H1 (cell line): ENCODE measurements at regions not wholly inside any gene's neighbourhood (a gene's known extent, or its start where the extent isn't known, plus 50 kb on each side); places are given as distances from the start of the nearest gene placed in this dataset.
A peak's percentile ranks its signal among the peaks of the same experiment; 100 is the strongest.

Source experiments
- CTCF ChIA-PET: fragments of 300-600 bp; sonication (Branson Sonifier 250); formaldehyde crosslinking; loops from one replicate; lab custom pipeline; 2021; ENCODE audit not compliant: partially characterized antibody; lab: Charles Lee
- POLR2A ChIA-PET: fragments of 300-600 bp; sonication (Branson Sonifier 250); formaldehyde crosslinking; loops from one replicate; lab custom pipeline; 2021; ENCODE audit warnings: inconsistent platforms; ENCODE audit not compliant: partially characterized antibody; lab: Charles Lee
- DNase-seq, 2 experiments: peaks; one replicate each; pipeline versions ENCODE4 v3.0.0 to v3.0.0-alpha.2; 2010 to 2022; ENCODE audit warnings: low spot score in 2 of 2, low read depth in 1 of 2, mixed read lengths in 1 of 2
- FAIRE-seq: peaks from 2 replicates; lab custom pipeline; 2011; peaks lifted over from hg19 to GRCh38; lab: Jason Lieb, UNC
- H2AFZ ChIP-seq: 2 replicates; pipeline ENCODE4 v1.8.1; 2012; ENCODE audit warnings: low read length, inconsistent platforms
- H2AK5ac ChIP-seq: 2 replicates; pipeline ENCODE4 v1.6.1; 2013; ENCODE audit warnings: low read depth, low read length
- H2BK120ac ChIP-seq: replicated peaks from 2 replicates; pipeline ENCODE3; 2013; ENCODE audit warnings: low read depth, low read length, inconsistent platforms
- H2BK12ac ChIP-seq: 2 replicates; pipeline ENCODE4 v1.6.1; 2013; ENCODE audit warnings: low read depth, low read length
- H2BK15ac ChIP-seq: 2 replicates; pipeline ENCODE4 v1.6.1; 2013; ENCODE audit warnings: low read length
- H2BK20ac ChIP-seq: 2 replicates; pipeline ENCODE4 v1.6.1; 2013; ENCODE audit warnings: low read length
- H2BK5ac ChIP-seq: 2 replicates; pipeline ENCODE4 v1.6.1; 2013; ENCODE audit warnings: low read depth, low read length
- H3K14ac ChIP-seq: 2 replicates; pipeline ENCODE4 v1.6.1; 2013; ENCODE audit warnings: inconsistent platforms; ENCODE audit not compliant: insufficient read length
- H3K18ac ChIP-seq: 2 replicates; pipeline ENCODE4 v1.6.1; 2013; ENCODE audit warnings: low read length; ENCODE audit errors: extremely low read depth
- H3K23ac ChIP-seq: 2 replicates; pipeline ENCODE4 v1.6.1; 2013; ENCODE audit warnings: inconsistent platforms; ENCODE audit not compliant: insufficient read length
- H3K23me2 ChIP-seq: 2 replicates; pipeline ENCODE4 v1.6.1; 2013; ENCODE audit warnings: low read depth, low read length
- H3K27ac ChIP-seq: 2 replicates; pipeline ENCODE4 v1.6.1; 2011; ENCODE audit warnings: low read depth, low read length, inconsistent platforms
- H3K27me3 ChIP-seq, 4 experiments: replicated peaks in 1 of 4; 1 replicate in 1 of 4; 2 replicates in 3 of 4; pipeline versions ENCODE4 v1.6.1 to v1.8.1; 2011 to 2013; ENCODE audit warnings: low read length in 3 of 4, mild to moderate bottlenecking in 3 of 4, inconsistent platforms in 2 of 4, mixed read lengths in 2 of 4, moderate library complexity in 1 of 4; ENCODE audit not compliant: control insufficient read depth in 3 of 4, insufficient read depth in 3 of 4; ENCODE audit errors: extremely low read depth in 1 of 4
- H3K36me3 ChIP-seq, 4 experiments: 2 replicates each; pipeline versions ENCODE4 v1.6.1 to v1.8.1; 2011 to 2013; ENCODE audit warnings: mild to moderate bottlenecking in 4 of 4, low read length in 3 of 4, moderate library complexity in 2 of 4, control low read depth in 1 of 4, inconsistent platforms in 1 of 4; ENCODE audit not compliant: insufficient read depth in 4 of 4, control insufficient read depth in 2 of 4
- H3K4ac ChIP-seq: replicated peaks from 2 replicates; pipeline ENCODE3; 2013; ENCODE audit warnings: low read length, low read depth, mixed read lengths, inconsistent platforms; ENCODE audit not compliant: insufficient read length
- H3K4me1 ChIP-seq, 4 experiments: replicated peaks in 1 of 4; 1 replicate in 1 of 4; 2 replicates in 3 of 4; pipeline versions ENCODE4 v1.6.1 to v1.8.1; 2011 to 2013; ENCODE audit warnings: low read length in 3 of 4, inconsistent platforms in 2 of 4, mixed read lengths in 1 of 4; ENCODE audit not compliant: insufficient read depth in 4 of 4, control insufficient read depth in 3 of 4
- H3K4me2 ChIP-seq, 2 experiments: 2 replicates each; pipeline versions ENCODE4 v1.6.1 to v1.8.1; 2011 to 2013; ENCODE audit warnings: low read depth in 2 of 2, low read length in 2 of 2, control low read depth in 1 of 2, inconsistent platforms in 1 of 2, mild to moderate bottlenecking in 1 of 2; ENCODE audit not compliant: insufficient read depth in 1 of 2
- H3K4me3 ChIP-seq, 4 experiments: fragments of 200-600, 300-600 bp in 1 of 4; sonication (generic), shearing (Covaris generic), sonication (Bioruptor Twin) in 1 of 4; 2 replicates each; pipeline versions ENCODE4 v1.5.1 to v1.8.1; 2011 to 2016; ENCODE audit warnings: low read length in 4 of 4, low read depth in 3 of 4, control low read depth in 2 of 4, inconsistent platforms in 2 of 4, mild to moderate bottlenecking in 2 of 4, mixed read lengths in 1 of 4, moderate library complexity in 1 of 4; ENCODE audit not compliant: insufficient read depth in 2 of 4; ENCODE audit errors: extremely low read depth in 1 of 4
- H3K56ac ChIP-seq: replicated peaks from 2 replicates; pipeline ENCODE3; 2013; ENCODE audit warnings: low read depth, mild to moderate bottlenecking, mixed read lengths, low read length, inconsistent platforms; ENCODE audit not compliant: insufficient read length
- H3K79me1 ChIP-seq: 2 replicates; pipeline ENCODE4 v1.6.1; 2013; ENCODE audit warnings: low read depth, low read length, control low read depth
- H3K79me2 ChIP-seq, 2 experiments: 2 replicates each; pipeline versions ENCODE4 v1.6.1 to v1.8.1; 2012 to 2013; ENCODE audit warnings: low read length in 2 of 2, mild to moderate bottlenecking in 2 of 2, inconsistent platforms in 1 of 2; ENCODE audit not compliant: insufficient read depth in 2 of 2, control insufficient read depth in 1 of 2
- H3K9ac ChIP-seq, 4 experiments: replicated peaks in 1 of 4; 1 replicate in 1 of 4; 2 replicates in 3 of 4; pipeline versions ENCODE4 v1.6.1 to v1.8.1; 2011 to 2013; ENCODE audit warnings: low read depth in 3 of 4, low read length in 3 of 4, control low read depth in 2 of 4, mild to moderate bottlenecking in 2 of 4, moderate library complexity in 2 of 4, inconsistent platforms in 1 of 4; ENCODE audit errors: extremely low read depth in 1 of 4
- H3K9me3 ChIP-seq, 2 experiments: 2 replicates each; pipeline versions ENCODE4 v1.6.1 to v1.8.1; 2012 to 2013; ENCODE audit warnings: mild to moderate bottlenecking in 2 of 2, moderate library complexity in 2 of 2, control low read depth in 1 of 2, inconsistent platforms in 1 of 2, low read depth in 1 of 2, low read length in 1 of 2, mixed read lengths in 1 of 2; ENCODE audit not compliant: insufficient read depth in 2 of 2
- H4K20me1 ChIP-seq, 2 experiments: replicated peaks in 1 of 2; 2 replicates each; pipeline versions ENCODE3 to v1.8.1; 2011 to 2013; ENCODE audit warnings: inconsistent platforms in 2 of 2, low read length in 2 of 2, mild to moderate bottlenecking in 1 of 2; ENCODE audit not compliant: insufficient read depth in 2 of 2, control insufficient read depth in 1 of 2
- H4K5ac ChIP-seq: 2 replicates; pipeline ENCODE4 v1.6.1; 2013; ENCODE audit warnings: low read length, low read depth, mixed read lengths, inconsistent platforms; ENCODE audit not compliant: insufficient read length
- H4K8ac ChIP-seq: 2 replicates; pipeline ENCODE4 v1.8.0; 2013; ENCODE audit warnings: mild to moderate bottlenecking, moderate library complexity, low read length, inconsistent platforms; ENCODE audit not compliant: insufficient read depth; ENCODE audit errors: extremely low read depth
- H4K91ac ChIP-seq: replicated peaks from 2 replicates; pipeline ENCODE3; 2013; ENCODE audit warnings: low read length, mixed read lengths, inconsistent platforms; ENCODE audit not compliant: insufficient read length
- BCL11A ChIP-seq, 2 experiments: IDR thresholded peaks; one replicate each; pipeline ENCODE4 v1.6.1; 2011; ENCODE audit warnings: low read depth in 2 of 2, low read length in 2 of 2, mild to moderate bottlenecking in 2 of 2
- CBX5 ChIP-seq: fragments of 300-800, 300-1000 bp; sonication (generic); IDR thresholded peaks from 2 replicates; pipeline ENCODE4 v1.7.1; 2016; ENCODE audit warnings: antibody characterized with exemption, low read length, low read depth
- FOSL1 ChIP-seq: IDR thresholded peaks from 2 replicates; pipeline ENCODE4 v1.6.1; 2011; ENCODE audit warnings: mild to moderate bottlenecking, low read depth, low read length, moderate library complexity; ENCODE audit not compliant: insufficient read depth
- GABPA ChIP-seq: IDR thresholded peaks from 2 replicates; pipeline ENCODE4 v1.6.1; 2011; ENCODE audit warnings: mild to moderate bottlenecking, low read length, moderate library complexity, borderline replicate concordance; ENCODE audit not compliant: insufficient read depth
- HDAC2 ChIP-seq, 2 experiments: fragments of 300-600 bp in 1 of 2; sonication (generic) in 1 of 2; IDR thresholded peaks; 2 replicates each; pipeline ENCODE4 v1.6.1; 2011 to 2012; ENCODE audit warnings: low read depth in 2 of 2, low read length in 2 of 2, mild to moderate bottlenecking in 2 of 2, moderate library complexity in 2 of 2, borderline replicate concordance in 1 of 2, inconsistent platforms in 1 of 2
- PHF8 ChIP-seq: fragments of 200-600 bp; sonication (generic); conservative IDR thresholded peaks from 2 replicates; pipeline ENCODE4 v1.7.1; 2012; ENCODE audit warnings: low read depth, mild to moderate bottlenecking, inconsistent platforms, low read length, moderate library complexity
- SIN3A ChIP-seq, 2 experiments: IDR thresholded peaks in 1 of 2; conservative IDR thresholded peaks in 1 of 2; 2 replicates each; pipeline ENCODE4 v1.6.1; 2011 to 2012; ENCODE audit warnings: low read length in 2 of 2, improper control_type of control experiment in 1 of 2, low read depth in 1 of 2, mild to moderate bottlenecking in 1 of 2
- TBP ChIP-seq: IDR thresholded peaks from 2 replicates; pipeline ENCODE4 v1.6.1; 2011; ENCODE audit warnings: low read depth, low read length, improper control_type of control experiment
- WGBS, 2 experiments: shearing (Covaris generic) in 1 of 2; methylation state at CpG; one replicate each; pipeline versions ENCODE4 v1.1.6 to v1.1.7; 2013 to 2015; ENCODE audit warnings: low lambda C conversion rate in 2 of 2, mixed read lengths in 2 of 2, inconsistent platforms in 1 of 2, low coverage in 1 of 2, missing lambda C conversion rate in 1 of 2; ENCODE audit not compliant: insufficient replicate concordance in 2 of 2, insufficient coverage in 1 of 2, insufficient read length in 1 of 2; ENCODE audit errors: extremely low coverage in 1 of 2, missing lambda C conversion rate in 1 of 2; 5-methylcytosine and 5-hydroxymethylcytosine counted together
- TF ChIP-seq, protein P1 (sequence below): IDR thresholded peaks from 2 replicates; pipeline ENCODE4 v1.6.1; 2012; ENCODE audit warnings: low read length, inconsistent platforms

DNA sequence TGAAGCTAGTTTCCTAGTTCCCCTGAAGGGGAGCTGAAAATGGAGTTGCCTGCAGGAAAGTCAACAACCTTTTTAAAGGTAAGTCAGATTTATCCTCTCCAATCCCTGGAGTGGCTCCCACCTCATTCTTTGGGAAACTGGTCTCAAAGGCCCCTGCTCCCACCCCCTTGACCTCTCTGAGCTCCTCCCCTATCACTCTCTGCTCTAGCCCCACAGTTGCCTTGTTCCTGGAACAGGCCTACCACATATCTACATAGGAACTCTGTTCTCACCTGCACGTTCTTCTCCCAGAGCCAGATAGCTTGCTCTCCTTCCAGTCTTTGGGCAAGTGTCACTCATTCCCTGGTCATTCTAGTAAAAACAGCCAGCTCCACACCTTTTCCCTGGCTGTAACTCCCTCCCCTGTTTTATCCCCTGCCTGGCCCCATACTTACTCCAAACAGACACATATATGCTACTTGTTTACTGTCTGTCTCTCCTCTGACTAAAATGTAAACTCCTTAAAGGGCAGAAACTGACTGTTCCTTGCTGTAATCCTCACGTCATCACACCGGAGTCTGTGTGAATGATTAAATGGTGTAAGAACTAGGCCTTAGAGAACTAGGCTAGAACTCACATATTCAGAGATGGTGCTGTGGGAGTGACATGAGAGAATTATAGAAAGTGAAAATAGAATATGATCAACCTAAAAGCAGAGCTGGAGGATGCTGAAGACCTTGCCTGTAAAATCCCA is 53.3 kb downstream of the TCF20 start:
- H4K91ac ChIP-seq, result no peak overlapping the region
- no peak overlapping the region; the same call in 1 of the 2 replicates for H4K8ac ChIP-seq
- POLR2A ChIA-PET, result interaction anchor here (0.6 to 1.6 kb wide), 3 partner anchors 19 to 154 kb away, joined by 3 read pairs; no protein-coding TSS in a partner anchor
- no peak overlapping the region for H3K14ac ChIP-seq
- H3K27me3 ChIP-seq, result no peaks in the 10 kb centered on the region
- H3K23me2 ChIP-seq, result no peaks in the 10 kb centered on the region
- H2BK120ac ChIP-seq, result no peak overlapping the region
- FAIRE-seq (no peak), DNase-seq (no peak)
- peaks cover 3 to 58% of the 10 kb centered on the region in 2 experiments; a peak in 3 of 4 replicates for H3K79me2 ChIP-seq
- H3K23ac ChIP-seq, result no peak overlapping the region
- H3K27ac ChIP-seq, result peak overlapping the region; percentile 29; the same call in 1 of the 2 replicates
- H3K4me3 ChIP-seq, result peak overlapping the region in 1 of 4 experiments; percentile 17; a peak in 2 of 8 replicates
- no peaks in the 10 kb centered on the region for H3K9me3 ChIP-seq
- H2AFZ ChIP-seq, result no peak overlapping the region
- peaks cover 11 to 23% (median 21%) of the 10 kb centered on the region in 4 experiments for H3K36me3 ChIP-seq
- H3K79me1 ChIP-seq, result 0 out of 2 replicates have a peak, but pooled peaks cover 4% of the 10 kb centered on the region
- H3K56ac ChIP-seq, result no peak overlapping the region
- no peak overlapping the region for H2BK15ac ChIP-seq
- H2BK12ac ChIP-seq, result no peak overlapping the region
- 75% methylated on average over 3 of the region's 3 CpGs; no CpG with 5 or more reads in 1 of the 2 experiments for WGBS, 2 experiments
- no peak overlapping the region for H3K4ac ChIP-seq
- H4K5ac ChIP-seq, result no peak overlapping the region
- no peak overlapping the region for H3K18ac ChIP-seq
- H3K4me2 ChIP-seq, result peak overlapping the region; percentile 34 to 44; a peak in 3 of 4 replicates
- no peak overlapping the region for H2BK5ac ChIP-seq
- H3K4me1 ChIP-seq, result peaks cover 10 to 22% (median 16%) of the 10 kb centered on the region in 4 experiments; a peak in 6 of 7 replicates
- CTCF ChIA-PET, result interaction anchor here (0.9 to 2.0 kb wide), 5 partner anchors 12 to 189 kb away, joined by 3 to 11 read pairs (median 3); no protein-coding TSS in a partner anchor
- no peak overlapping the region for H2BK20ac ChIP-seq
- H4K20me1 ChIP-seq, result peaks cover 6 to 48% of the 10 kb centered on the region in 2 experiments
- no peak overlapping the region; a peak in 1 of 7 replicates for H3K9ac ChIP-seq
- H2AK5ac ChIP-seq, result no peak overlapping the region
- TF ChIP-seq SIN3A (conservative IDR thresholded peaks at IDR 0.05 in 1 of 2, IDR thresholded peaks at IDR 0.05 in 1 of 2; ENCODE audit: low read depth in 1 of 2, low read length in 2 of 2) (no peak), PHF8 (no peak), BCL11A (IDR thresholded peaks at IDR 0.05; ENCODE audit: low read depth in 2 of 2, low read length in 2 of 2) (no peak), GABPA (no peak), CBX5 (no peak), FOSL1 (no peak), HDAC2 (IDR thresholded peaks at IDR 0.05; ENCODE audit: borderline replicate concordance in 1 of 2, low read depth in 2 of 2, low read length in 2 of 2) (no peak), TBP (no peak)
- TF ChIP-seq, protein P1, sequence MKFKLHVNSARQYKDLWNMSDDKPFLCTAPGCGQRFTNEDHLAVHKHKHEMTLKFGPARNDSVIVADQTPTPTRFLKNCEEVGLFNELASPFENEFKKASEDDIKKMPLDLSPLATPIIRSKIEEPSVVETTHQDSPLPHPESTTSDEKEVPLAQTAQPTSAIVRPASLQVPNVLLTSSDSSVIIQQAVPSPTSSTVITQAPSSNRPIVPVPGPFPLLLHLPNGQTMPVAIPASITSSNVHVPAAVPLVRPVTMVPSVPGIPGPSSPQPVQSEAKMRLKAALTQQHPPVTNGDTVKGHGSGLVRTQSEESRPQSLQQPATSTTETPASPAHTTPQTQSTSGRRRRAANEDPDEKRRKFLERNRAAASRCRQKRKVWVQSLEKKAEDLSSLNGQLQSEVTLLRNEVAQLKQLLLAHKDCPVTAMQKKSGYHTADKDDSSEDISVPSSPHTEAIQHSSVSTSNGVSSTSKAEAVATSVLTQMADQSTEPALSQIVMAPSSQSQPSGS, result no peak
